ENCODE measurements at regions not wholly inside any gene's neighbourhood (a gene's known extent, or its start where the extent isn't known, plus 50 kb on each side); places are given as distances from the start of the nearest gene placed in this dataset.

- no peak for TF ChIP-seq CTCF (IDR thresholded peaks at IDR 0.05)
- no peak for TF ChIP-seq POLR2A (IDR thresholded peaks at IDR 0.05)
Measured at GRCh38 chr7:112962815-112963214, 123.8 kb downstream of the GPR85 start.

Data from esophagus squamous epithelium (tissue), 4 donors.